ENCODE measurements at regions not wholly inside any gene's neighbourhood (a gene's known extent, or its start where the extent isn't known, plus 50 kb on each side); places are given as distances from the start of the nearest gene placed in this dataset.

GRCh38 chr10:3395458-3395861 lies 222.9 kb upstream of the PITRM1 start:
- POLR2A ChIA-PET (ENCODE audit: low non-redundant PET), result no interaction called here
- H3K27ac ChIP-seq, result no peak overlapping the region
- no peak for DNase-seq (ENCODE audit: low spot score)
- no peak for TF ChIP-seq CTCF (conservative IDR thresholded peaks at IDR 0.05; ENCODE audit: low read depth)
- CTCF ChIA-PET, result no interaction called here

GRCh38 chr10:3395041-3395440 lies 222.5 kb upstream of the PITRM1 start:
- no peak for DNase-seq (ENCODE audit: low spot score)
- ChIA-PET POLR2A (ENCODE audit: low non-redundant PET) (no interaction called here), CTCF (no interaction called here)
- H3K27ac ChIP-seq, result no peak overlapping the region
- TF ChIP-seq CTCF (conservative IDR thresholded peaks at IDR 0.05; ENCODE audit: low read depth), result no peak

- ChIA-PET POLR2A (ENCODE audit: low non-redundant PET) (no interaction called here), CTCF (no interaction called here)
- DNase-seq (ENCODE audit: low spot score), result no peak
- TF ChIP-seq CTCF (conservative IDR thresholded peaks at IDR 0.05; ENCODE audit: low read depth), result no peak
- H3K27ac ChIP-seq, result no peak overlapping the region
Measured at GRCh38 chr10:3393958-3394357, 221.4 kb upstream of the PITRM1 start.

- H3K27ac ChIP-seq, result no peak overlapping the region
- DNase-seq (ENCODE audit: low spot score), result no peak
- CTCF ChIA-PET, result no interaction called here
- TF ChIP-seq CTCF (conservative IDR thresholded peaks at IDR 0.05; ENCODE audit: low read depth), result no peak
- POLR2A ChIA-PET (ENCODE audit: low non-redundant PET), result no interaction called here
Measured at GRCh38 chr10:3391657-3392056, 219.1 kb upstream of the PITRM1 start.

GRCh38 chr10:3389130-3389529 lies 216.5 kb upstream of the PITRM1 start:
- TF ChIP-seq CTCF (conservative IDR thresholded peaks at IDR 0.05; ENCODE audit: low read depth), result no peak
- CTCF ChIA-PET, result no interaction called here
- H3K27ac ChIP-seq, result no peak overlapping the region
- POLR2A ChIA-PET (ENCODE audit: low non-redundant PET), result no interaction called here
- no peak for DNase-seq (ENCODE audit: low spot score)

GRCh38 chr10:3385487-3385886 lies 212.9 kb upstream of the PITRM1 start:
- CTCF ChIA-PET, result interaction anchor here (0.5 kb wide), 1 partner anchor 1886 kb away, joined by 3 read pairs; no protein-coding TSS in a partner anchor
- POLR2A ChIA-PET (ENCODE audit: low non-redundant PET), result no interaction called here
- H3K27ac ChIP-seq, result no peak overlapping the region
- no peak for DNase-seq (ENCODE audit: low spot score)
- TF ChIP-seq CTCF (conservative IDR thresholded peaks at IDR 0.05; ENCODE audit: low read depth), result no peak

GRCh38 chr10:3382092-3382491 lies 209.5 kb upstream of the PITRM1 start:
- CTCF ChIA-PET, result no interaction called here
- POLR2A ChIA-PET (ENCODE audit: low non-redundant PET), result no interaction called here
- no peak overlapping the region for H3K27ac ChIP-seq
- no peak for DNase-seq (ENCODE audit: low spot score)
- TF ChIP-seq CTCF (conservative IDR thresholded peaks at IDR 0.05; ENCODE audit: low read depth), result no peak
